Testis (tissue), 2 donors: ENCODE measurements at regions not wholly inside any gene's neighbourhood (a gene's known extent, or its start where the extent isn't known, plus 50 kb on each side); places are given as distances from the start of the nearest gene placed in this dataset.

Experiments used
- POLR2A ChIP-seq: fragments of 450-650 bp; IDR thresholded peaks from one replicate; pipeline ENCODE4 v1.6.1; 2017; ENCODE audit warnings: antibody characterized with exemption, mild to moderate bottlenecking, moderate library complexity
- TF ChIP-seq, protein P1 (sequence below), 3 experiments: fragments of 450-650 bp in 2 of 3; fragments of 200-600 bp in 1 of 3; sonication (generic) in 1 of 3; IDR thresholded peaks; one replicate each; pipeline ENCODE4 v1.5.1; 2016 to 2019; ENCODE audit warnings: antibody characterized with exemption in 3 of 3, mild to moderate bottlenecking in 2 of 3, moderate library complexity in 1 of 3

GRCh38 chr11:105553025-105553424 is 56.8 kb upstream of the GRIA4 start:
- TF ChIP-seq, protein P1, sequence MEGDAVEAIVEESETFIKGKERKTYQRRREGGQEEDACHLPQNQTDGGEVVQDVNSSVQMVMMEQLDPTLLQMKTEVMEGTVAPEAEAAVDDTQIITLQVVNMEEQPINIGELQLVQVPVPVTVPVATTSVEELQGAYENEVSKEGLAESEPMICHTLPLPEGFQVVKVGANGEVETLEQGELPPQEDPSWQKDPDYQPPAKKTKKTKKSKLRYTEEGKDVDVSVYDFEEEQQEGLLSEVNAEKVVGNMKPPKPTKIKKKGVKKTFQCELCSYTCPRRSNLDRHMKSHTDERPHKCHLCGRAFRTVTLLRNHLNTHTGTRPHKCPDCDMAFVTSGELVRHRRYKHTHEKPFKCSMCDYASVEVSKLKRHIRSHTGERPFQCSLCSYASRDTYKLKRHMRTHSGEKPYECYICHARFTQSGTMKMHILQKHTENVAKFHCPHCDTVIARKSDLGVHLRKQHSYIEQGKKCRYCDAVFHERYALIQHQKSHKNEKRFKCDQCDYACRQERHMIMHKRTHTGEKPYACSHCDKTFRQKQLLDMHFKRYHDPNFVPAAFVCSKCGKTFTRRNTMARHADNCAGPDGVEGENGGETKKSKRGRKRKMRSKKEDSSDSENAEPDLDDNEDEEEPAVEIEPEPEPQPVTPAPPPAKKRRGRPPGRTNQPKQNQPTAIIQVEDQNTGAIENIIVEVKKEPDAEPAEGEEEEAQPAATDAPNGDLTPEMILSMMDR (IDR thresholded peaks at IDR 0.05) = no peak
- no peak for TF ChIP-seq POLR2A
